ENCODE measurements at regions not wholly inside any gene's neighbourhood (a gene's known extent, or its start where the extent isn't known, plus 50 kb on each side); places are given as distances from the start of the nearest gene placed in this dataset.
"Not testable (repeated sequence)": the region's sequence is repeated elsewhere in the genome, so short reads cannot be mapped to it uniquely, and the experiment has no call there.

DNA sequence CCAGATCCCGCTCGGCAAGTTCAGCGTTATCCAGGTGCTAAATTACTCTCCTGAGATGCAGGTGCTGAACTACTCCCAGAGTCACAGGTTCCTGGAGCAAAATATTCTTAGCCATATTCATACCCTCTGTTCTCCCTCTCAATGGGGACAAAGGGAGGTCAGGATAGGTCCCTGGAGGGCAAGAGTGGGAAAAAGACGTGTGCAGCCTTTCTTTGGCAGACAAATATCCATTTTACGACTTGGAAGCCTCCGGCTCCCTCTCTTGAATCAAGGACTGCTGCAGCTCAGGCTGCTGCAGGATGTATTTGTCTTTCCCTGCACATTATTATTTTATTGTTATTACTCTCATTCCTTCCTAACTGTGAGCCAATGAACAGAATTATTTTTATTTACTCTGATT lies 590.2 kb downstream of the NR2F1-AS1 start:
- DNase-seq: no peak

GRCh38 chr5:92981001-92981400 lies 600.0 kb downstream of the NR2F1-AS1 start:
- DNase-seq: no peak

- no peak for DNase-seq
Observed at GRCh38 chr5:92980491-92980890, 600.5 kb downstream of the NR2F1-AS1 start.

- no peak for DNase-seq
Observed at GRCh38 chr5:92979716-92980115, 601.3 kb downstream of the NR2F1-AS1 start.

GRCh38 chr5:92977846-92978540 lies 603.0 kb downstream of the NR2F1-AS1 start:
- DNase-seq: no peak

DNA sequence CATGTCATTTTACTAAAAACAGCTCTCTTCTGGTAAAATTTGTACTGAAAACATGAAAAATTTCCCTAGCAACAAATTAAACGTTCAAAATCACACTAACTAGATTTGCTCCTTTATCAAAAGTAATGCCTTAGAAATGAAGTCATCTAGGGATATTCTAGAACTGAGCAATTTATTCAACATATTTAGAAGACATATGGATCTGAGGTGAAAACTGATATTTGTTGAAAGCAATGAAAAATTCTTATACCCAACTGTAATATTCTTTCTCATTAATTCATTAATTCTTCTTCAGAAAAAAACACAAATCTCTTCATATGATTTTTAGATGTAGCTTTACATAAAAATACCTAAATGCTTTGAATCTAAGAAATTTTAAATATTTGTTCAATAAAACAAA lies 604.9 kb downstream of the NR2F1-AS1 start:
- DNase-seq: no peak

- DNase-seq: no peak
Observed at GRCh38 chr5:92969781-92970237, 611.2 kb downstream of the NR2F1-AS1 start.

GRCh38 chr5:92969191-92969780 lies 611.7 kb downstream of the NR2F1-AS1 start:
- DNase-seq: no peak

GRCh38 chr5:92963800-92964199 lies 617.2 kb downstream of the NR2F1-AS1 start:
- no peak for DNase-seq

DNA sequence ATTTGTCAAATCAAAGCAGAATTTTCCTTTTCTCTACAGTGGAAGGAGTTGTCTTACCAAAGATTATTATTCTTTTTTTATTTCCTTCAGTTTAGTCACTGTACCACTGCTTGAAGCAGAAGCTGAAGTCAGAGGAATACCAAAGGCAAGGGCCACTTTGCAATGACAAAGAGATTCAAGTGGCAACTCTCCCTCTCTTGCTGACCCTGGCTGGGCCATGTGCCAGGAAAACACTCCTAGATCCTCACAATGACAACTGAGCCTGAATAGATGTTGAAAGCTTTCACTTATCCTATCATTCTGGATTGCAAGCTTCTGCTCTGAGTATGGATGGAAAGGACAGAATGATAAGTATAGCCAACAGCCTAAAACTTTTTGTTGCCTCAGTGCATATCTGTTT lies 618.3 kb downstream of the NR2F1-AS1 start:
- no peak for DNase-seq

GRCh38 chr5:92956886-92957285 lies 624.1 kb downstream of the NR2F1-AS1 start:
- DNase-seq: no peak

- DNase-seq: no peak
Observed at GRCh38 chr5:92952243-92952642, 628.8 kb downstream of the NR2F1-AS1 start.

DNA sequence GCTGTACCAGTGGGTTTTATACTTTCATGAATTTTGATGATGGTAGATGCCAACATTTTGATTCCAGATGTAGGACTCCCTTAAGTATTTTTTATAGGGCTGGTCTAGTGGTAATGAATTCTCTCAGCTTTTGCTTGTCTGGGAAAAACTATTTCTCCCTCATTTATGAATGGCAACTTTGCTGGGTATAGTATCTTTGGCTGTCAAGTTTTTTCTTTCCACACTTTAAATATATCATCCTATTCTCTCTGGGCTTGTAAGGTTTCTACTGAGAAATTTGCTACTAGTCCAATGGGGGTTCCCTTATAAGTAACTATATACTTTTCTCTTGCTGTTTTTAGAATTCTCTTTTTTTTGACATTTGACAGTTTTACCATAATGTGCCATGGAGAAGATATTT lies 629.3 kb downstream of the NR2F1-AS1 start:
- no peak for DNase-seq

DNA sequence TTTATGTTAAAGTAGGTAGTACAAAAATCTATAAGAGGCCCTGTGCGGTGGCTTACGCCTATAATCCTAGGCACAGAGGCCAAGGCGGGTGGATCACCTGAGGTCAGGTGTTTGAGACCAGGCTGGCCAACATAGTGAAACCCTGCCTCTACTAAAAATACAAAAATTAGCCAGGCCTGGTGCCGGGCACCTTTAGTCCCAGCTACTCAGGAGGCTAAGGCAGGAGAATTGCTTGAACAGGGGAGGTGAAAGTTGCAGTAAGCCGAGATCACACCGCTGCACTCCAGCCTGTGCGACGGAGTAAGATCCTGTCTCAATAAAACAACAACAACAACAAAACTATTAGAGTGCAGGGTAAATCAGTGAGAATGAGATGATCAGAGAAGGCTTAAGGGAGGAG lies 634.5 kb downstream of the NR2F1-AS1 start:
- no peak for DNase-seq

DNA sequence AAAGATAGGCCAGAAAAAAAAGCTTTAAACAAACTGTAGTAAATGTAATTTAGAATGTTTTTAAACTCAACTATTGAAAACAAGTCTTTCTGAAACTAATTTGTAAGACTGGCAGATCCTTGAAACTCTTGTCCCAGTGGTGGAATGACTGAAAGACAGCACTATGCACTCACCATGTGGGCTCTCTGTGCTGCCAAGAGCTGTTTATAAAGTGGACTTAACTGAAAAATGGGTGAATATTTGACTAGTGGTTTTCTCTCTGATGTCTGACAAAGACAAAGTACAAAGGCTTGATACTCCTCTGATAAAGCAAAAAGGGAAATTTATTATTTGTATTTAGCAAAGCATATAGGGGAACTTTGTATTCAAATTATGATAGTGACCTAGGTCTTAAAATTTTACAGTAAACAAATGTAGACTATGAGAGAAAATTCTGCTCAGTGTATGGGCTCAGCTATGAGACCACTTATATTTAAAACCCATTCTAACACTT lies 635.4 kb downstream of the NR2F1-AS1 start:
- no peak for DNase-seq

- peak; percentile 30 for DNase-seq
Observed at GRCh38 chr5:92944903-92945604, 636.0 kb downstream of the NR2F1-AS1 start.

DNA sequence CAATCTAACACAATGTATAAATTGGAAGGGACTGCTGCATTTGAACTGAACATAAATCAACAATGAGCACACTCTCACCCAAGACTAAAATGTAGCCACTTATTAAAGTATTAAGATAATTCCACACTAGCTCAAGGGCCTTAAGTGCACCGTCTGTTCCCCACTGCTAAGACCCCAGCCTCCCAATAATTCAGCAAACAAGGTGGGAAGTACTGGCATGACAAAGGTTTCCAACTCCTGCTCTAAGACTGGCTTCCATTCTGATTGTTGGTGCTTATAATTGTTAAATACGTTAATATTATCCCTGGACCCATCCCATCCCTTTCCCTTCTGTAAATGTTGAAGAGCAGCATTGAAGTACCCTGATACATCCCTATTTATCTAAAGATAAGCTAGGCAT lies 636.7 kb downstream of the NR2F1-AS1 start:
- no peak for DNase-seq

DNA sequence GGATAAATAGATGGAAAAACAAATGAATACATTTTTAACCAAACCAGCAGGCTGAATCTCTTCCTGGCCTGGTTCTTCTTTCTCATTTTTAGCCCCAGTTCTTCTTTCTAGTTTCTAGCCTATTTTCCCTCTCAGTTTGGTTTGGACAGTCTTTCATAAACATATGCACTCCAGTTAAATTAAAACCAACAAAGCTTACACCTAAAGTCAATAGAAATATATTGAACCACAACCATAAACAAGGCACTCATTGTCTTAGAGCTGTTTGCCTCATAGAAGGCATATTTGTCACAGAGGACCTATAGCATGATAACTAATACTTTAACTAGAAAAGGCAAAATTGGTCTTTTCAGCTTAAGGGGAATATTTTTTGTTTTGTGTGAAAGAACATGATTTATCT lies 638.3 kb downstream of the NR2F1-AS1 start:
- no peak for DNase-seq

GRCh38 chr5:92941806-92942205 lies 639.2 kb downstream of the NR2F1-AS1 start:
- DNase-seq: no peak

GRCh38 chr5:92939428-92939827 lies 641.6 kb downstream of the NR2F1-AS1 start:
- DNase-seq: no peak

DNA sequence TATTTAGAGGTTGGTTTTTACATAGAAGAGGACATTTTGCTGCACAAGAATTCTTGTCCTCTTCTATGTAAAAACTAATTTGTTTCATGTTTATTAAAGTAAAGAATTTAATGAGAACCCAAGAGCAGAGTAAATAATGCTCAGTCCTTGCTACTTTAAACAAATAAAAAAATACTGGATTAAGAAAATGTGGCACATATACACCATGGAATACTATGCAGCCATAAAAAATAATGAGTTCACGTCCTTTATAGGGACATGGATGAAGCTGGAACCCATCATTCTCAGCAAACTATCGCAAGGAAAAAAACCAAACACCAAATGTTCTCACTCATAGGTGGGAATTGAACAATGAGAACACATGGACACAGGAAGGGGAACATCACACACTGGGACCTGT lies 643.6 kb downstream of the NR2F1-AS1 start:
- DNase-seq: not testable (repeated sequence)

DNA sequence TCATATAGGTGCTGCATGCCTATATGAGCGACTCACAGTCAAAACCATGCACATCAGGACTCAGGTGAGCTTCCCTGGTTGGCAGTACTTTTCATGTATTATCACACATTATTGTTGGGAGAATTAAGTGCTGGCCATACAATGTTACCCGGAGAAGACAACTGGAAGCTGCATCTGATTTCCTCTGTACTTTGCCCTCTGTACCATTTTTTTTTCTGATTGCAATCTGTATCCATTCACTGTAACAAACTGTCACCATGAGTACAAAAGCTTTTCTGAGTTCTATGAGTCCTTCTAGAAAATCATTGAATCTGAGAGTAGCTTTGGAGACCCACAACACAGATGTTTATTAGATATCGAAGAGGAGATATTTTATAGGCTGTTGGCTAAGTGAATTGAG lies 651.0 kb downstream of the NR2F1-AS1 start:
- no peak for DNase-seq

DNA sequence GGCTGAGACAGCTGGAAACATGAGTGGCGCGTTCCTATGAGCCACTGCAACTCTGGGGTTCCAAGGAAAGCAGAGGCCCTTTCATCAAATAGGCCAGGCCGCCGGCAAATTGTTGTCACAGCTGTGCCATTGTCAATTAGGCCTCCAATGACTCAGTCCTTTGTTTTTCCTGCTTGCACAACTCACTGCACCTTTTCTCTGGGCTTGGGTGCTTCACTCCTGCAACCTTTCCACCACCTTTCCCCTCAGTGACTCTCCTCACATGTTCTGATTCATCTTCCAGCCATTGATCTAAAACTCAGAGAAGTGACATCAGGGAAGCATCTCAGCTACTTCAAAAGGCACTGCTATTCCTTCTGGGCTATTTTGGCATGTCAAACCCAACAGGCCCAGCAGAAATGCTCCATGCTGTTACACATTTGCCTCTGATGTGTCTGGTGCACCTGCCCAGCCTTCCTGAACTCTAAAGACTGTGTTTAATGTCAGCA lies 653.7 kb downstream of the NR2F1-AS1 start:
- DNase-seq: no peak
